B cell (primary cell): ENCODE measurements at regions not wholly inside any gene's neighbourhood (a gene's known extent, or its start where the extent isn't known, plus 50 kb on each side); places are given as distances from the start of the nearest gene placed in this dataset.
A peak's percentile ranks its signal among the peaks of the same experiment; 100 is the strongest.

ENCODE experiments used
- ATAC-seq: fragments of 200-7000 bp; cut with Tn5 transposase; one replicate; pipeline ENCODE4 v1.10.0; 2021; ENCODE audit warnings: low read depth, mild to moderate bottlenecking, moderate number of reproducible peaks, moderate library complexity
- CTCF ChIA-PET: fragments of 350-600 bp; sonication (Branson Sonifier 250); formaldehyde crosslinking; loops from one replicate; lab custom pipeline; 2021; ENCODE audit warnings: antibody characterized with exemption, inconsistent platforms; lab: Charles Lee
- POLR2A ChIA-PET: fragments of 350-600 bp; sonication (Branson Sonifier 250); formaldehyde crosslinking; loops from one replicate; lab custom pipeline; 2021; ENCODE audit warnings: antibody characterized with exemption; lab: Charles Lee
- DNase-seq: peaks from one replicate; pipeline ENCODE4 v3.0.0; 2013
- H2AFZ ChIP-seq: 2 replicates; pipeline ENCODE4 v1.6.1; 2012; ENCODE audit warnings: mild to moderate bottlenecking, low read depth, low read length; ENCODE audit not compliant: insufficient read depth, poor library complexity, severe bottlenecking
- H3K27ac ChIP-seq, 2 donors: 1 replicate in 1 of 2; 2 replicates in 1 of 2; pipeline ENCODE4 v1.5.1; 2012 to 2013; ENCODE audit warnings: low read length in 2 of 2, mild to moderate bottlenecking in 2 of 2, moderate library complexity in 1 of 2
- H3K27me3 ChIP-seq, 4 experiments: fragments of 200-600 bp in 1 of 4; sonication (generic) in 1 of 4; replicated peaks in 1 of 4; 1 replicate in 2 of 4; 2 replicates in 2 of 4; pipeline versions ENCODE4 v1.6.1 to v1.7.0; 2013 to 2016; ENCODE audit warnings: low read length in 3 of 4, mild to moderate bottlenecking in 2 of 4, mixed read lengths in 1 of 4, moderate library complexity in 1 of 4; ENCODE audit not compliant: insufficient read depth in 4 of 4, control insufficient read depth in 3 of 4; ENCODE audit errors: control extremely low read depth in 1 of 4
- H3K36me3 ChIP-seq, 2 experiments: replicated peaks in 1 of 2; 1 replicate in 1 of 2; 2 replicates in 1 of 2; pipeline versions ENCODE4 v1.6.1 to v1.7.1; 2013; ENCODE audit warnings: low read length in 1 of 2; ENCODE audit not compliant: insufficient read depth in 2 of 2, control insufficient read depth in 1 of 2; ENCODE audit errors: control extremely low read depth in 1 of 2, extremely low read depth in 1 of 2
- H3K4me1 ChIP-seq, 2 donors: fragments of 200-600 bp in 1 of 2; sonication (generic) in 1 of 2; 1 replicate in 1 of 2; 2 replicates in 1 of 2; pipeline versions ENCODE4 v1.5.1 to v1.6.1; 2013 to 2017; ENCODE audit warnings: low read length in 2 of 2; ENCODE audit not compliant: control insufficient read depth in 2 of 2, insufficient read depth in 2 of 2
- H3K4me2 ChIP-seq: replicated peaks from 2 replicates; pipeline ENCODE3; 2012; ENCODE audit warnings: mild to moderate bottlenecking, low read depth, low read length; ENCODE audit not compliant: poor library complexity, severe bottlenecking
- H3K4me3 ChIP-seq, 5 experiments: fragments of 200-600 bp in 1 of 5; sonication (generic) in 1 of 5; 1 replicate in 3 of 5; 2 replicates in 2 of 5; pipeline versions ENCODE4 v1.5.1 to v1.7.0; 2011 to 2016; ENCODE audit warnings: low read length in 4 of 5, mild to moderate bottlenecking in 4 of 5, low read depth in 2 of 5, control low read depth in 1 of 5, moderate library complexity in 1 of 5; ENCODE audit not compliant: insufficient read depth in 1 of 5; ENCODE audit errors: control extremely low read depth in 1 of 5, extremely low read depth in 1 of 5
- H3K79me2 ChIP-seq: fragments of 200-600 bp; sonication (generic); one replicate; pipeline ENCODE4 v1.6.0; 2016; ENCODE audit warnings: low read length; ENCODE audit not compliant: control insufficient read depth, insufficient read depth
- H3K9ac ChIP-seq: fragments of 200-600 bp; sonication (generic); 2 replicates; pipeline ENCODE4 v1.6.1; 2017; ENCODE audit warnings: mild to moderate bottlenecking, low read length, moderate library complexity
- H3K9me3 ChIP-seq, 3 donors: one replicate each; pipeline versions ENCODE4 v1.6.1 to v1.7.1; 2013; ENCODE audit warnings: low read length in 2 of 3; ENCODE audit not compliant: control insufficient read depth in 2 of 3, insufficient read depth in 1 of 3; ENCODE audit errors: control extremely low read depth in 1 of 3
- H4K20me1 ChIP-seq: 2 replicates; pipeline ENCODE4 v1.6.0; 2012; ENCODE audit warnings: mild to moderate bottlenecking, low read length; ENCODE audit not compliant: insufficient read depth, control insufficient read depth, poor library complexity, severe bottlenecking
- H3K27ac Mint-ChIP-seq: one replicate; pipeline ENCODE4 v1.8.0; 2021; ENCODE audit warnings: mixed read lengths
- H3K27me3 Mint-ChIP-seq: one replicate; pipeline ENCODE4 v1.8.0; 2021; ENCODE audit warnings: mixed read lengths
- H3K4me1 Mint-ChIP-seq: one replicate; pipeline ENCODE4 v1.8.0; 2021; ENCODE audit warnings: mixed read lengths
- H3K4me3 Mint-ChIP-seq: one replicate; pipeline ENCODE4 v1.8.0; 2021; ENCODE audit warnings: mixed read lengths
- H3K9me3 Mint-ChIP-seq: one replicate; pipeline ENCODE4 v1.8.0; 2022; ENCODE audit warnings: mixed read lengths; ENCODE audit not compliant: insufficient read depth
- EZH2 ChIP-seq: IDR thresholded peaks from 2 replicates; pipeline ENCODE4 v1.6.1; 2012; ENCODE audit warnings: borderline replicate concordance, low read depth, mild to moderate bottlenecking, moderate library complexity, low read length; ENCODE audit not compliant: insufficient read depth, poor library complexity, severe bottlenecking
- WGBS: methylation state at CpG from one replicate; pipeline ENCODE4 v1.1.5; 2013; ENCODE audit warnings: missing lambda C conversion rate; ENCODE audit not compliant: insufficient coverage; 5-methylcytosine and 5-hydroxymethylcytosine counted together
- intact Hi-C: fragments of 100-400 bp; cut with micrococcal nuclease; formaldehyde crosslinking; loops from one replicate; pipeline ENCODE4 v1.10.0; 2022
- TF ChIP-seq, protein P1 (sequence below): fragments of 200-600 bp; IDR thresholded peaks from one replicate; pipeline ENCODE4 v1.8.0; 2022; ENCODE audit warnings: antibody characterized with exemption, mild to moderate bottlenecking

DNA sequence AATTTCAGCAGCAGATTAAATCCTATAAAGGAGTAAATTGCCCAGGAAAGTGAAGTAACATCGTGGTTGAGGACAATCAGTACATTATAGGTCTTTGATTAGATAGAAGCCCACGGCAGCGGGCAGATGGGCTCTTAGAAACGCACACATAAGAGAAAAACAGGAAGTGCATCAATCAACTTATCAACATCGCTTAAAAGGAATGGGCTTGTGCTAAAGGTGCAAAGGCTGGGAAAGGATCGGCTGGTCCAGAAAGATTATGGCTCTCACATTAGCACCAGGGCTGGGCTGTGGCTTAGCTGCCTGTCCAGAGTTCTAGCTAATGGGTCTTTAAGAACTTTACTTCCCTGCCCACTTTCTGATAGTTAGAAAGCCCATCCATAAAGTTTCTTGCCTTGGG lies 292.0 kb upstream of the TNRC6C start:
- Mint-ChIP-seq H3K4me3 (peak overlapping the region; percentile 88), H3K9me3 (peaks cover 7% of the 10 kb centered on the region), H3K27me3 (no peaks in the 10 kb centered on the region), H3K4me1 (peaks cover 26% of the 10 kb centered on the region), H3K27ac (peak overlapping the region; percentile 86)
- H3K27me3 ChIP-seq, result no peaks in the 10 kb centered on the region
- DNase-seq (no peak), ATAC-seq (peak; percentile 28)
- intact Hi-C loops, result no loop called here
- H3K79me2 ChIP-seq, result no peaks in the 10 kb centered on the region
- ChIA-PET CTCF (interaction anchor here (0.7 to 1.0 kb wide), 2 partner anchors 56 to 347 kb away, joined by 4 to 5 read pairs; no protein-coding TSS in a partner anchor), POLR2A (interaction anchor here (0.6 kb wide), 1 partner anchor 292 kb away, joined by 3 read pairs; the partner anchor contains the start of gene TNRC6C)
- H3K9ac ChIP-seq, result peak overlapping the region; percentile 56
- peaks cover 0 to 20% (median 2%) of the 10 kb centered on the region in 3 donors for H3K9me3 ChIP-seq
- peaks cover 17 to 19% of the 10 kb centered on the region in 2 donors for H3K4me1 ChIP-seq
- peak overlapping the region in 3 of 5 experiments; percentile 34 to 57 (median 43) for H3K4me3 ChIP-seq
- no peaks in the 10 kb centered on the region for H4K20me1 ChIP-seq
- WGBS, result 0% methylated on average over 1 of the region's 6 CpGs
- peak overlapping the region; percentile 74 for H3K4me2 ChIP-seq
- no peak for TF ChIP-seq EZH2
- TF ChIP-seq, protein P1, sequence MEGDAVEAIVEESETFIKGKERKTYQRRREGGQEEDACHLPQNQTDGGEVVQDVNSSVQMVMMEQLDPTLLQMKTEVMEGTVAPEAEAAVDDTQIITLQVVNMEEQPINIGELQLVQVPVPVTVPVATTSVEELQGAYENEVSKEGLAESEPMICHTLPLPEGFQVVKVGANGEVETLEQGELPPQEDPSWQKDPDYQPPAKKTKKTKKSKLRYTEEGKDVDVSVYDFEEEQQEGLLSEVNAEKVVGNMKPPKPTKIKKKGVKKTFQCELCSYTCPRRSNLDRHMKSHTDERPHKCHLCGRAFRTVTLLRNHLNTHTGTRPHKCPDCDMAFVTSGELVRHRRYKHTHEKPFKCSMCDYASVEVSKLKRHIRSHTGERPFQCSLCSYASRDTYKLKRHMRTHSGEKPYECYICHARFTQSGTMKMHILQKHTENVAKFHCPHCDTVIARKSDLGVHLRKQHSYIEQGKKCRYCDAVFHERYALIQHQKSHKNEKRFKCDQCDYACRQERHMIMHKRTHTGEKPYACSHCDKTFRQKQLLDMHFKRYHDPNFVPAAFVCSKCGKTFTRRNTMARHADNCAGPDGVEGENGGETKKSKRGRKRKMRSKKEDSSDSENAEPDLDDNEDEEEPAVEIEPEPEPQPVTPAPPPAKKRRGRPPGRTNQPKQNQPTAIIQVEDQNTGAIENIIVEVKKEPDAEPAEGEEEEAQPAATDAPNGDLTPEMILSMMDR, result no peak
- no peaks in the 10 kb centered on the region for H3K36me3 ChIP-seq
- peak overlapping the region in 1 of 2 donors; percentile 33 for H3K27ac ChIP-seq
- peak overlapping the region; percentile 76 for H2AFZ ChIP-seq

DNA sequence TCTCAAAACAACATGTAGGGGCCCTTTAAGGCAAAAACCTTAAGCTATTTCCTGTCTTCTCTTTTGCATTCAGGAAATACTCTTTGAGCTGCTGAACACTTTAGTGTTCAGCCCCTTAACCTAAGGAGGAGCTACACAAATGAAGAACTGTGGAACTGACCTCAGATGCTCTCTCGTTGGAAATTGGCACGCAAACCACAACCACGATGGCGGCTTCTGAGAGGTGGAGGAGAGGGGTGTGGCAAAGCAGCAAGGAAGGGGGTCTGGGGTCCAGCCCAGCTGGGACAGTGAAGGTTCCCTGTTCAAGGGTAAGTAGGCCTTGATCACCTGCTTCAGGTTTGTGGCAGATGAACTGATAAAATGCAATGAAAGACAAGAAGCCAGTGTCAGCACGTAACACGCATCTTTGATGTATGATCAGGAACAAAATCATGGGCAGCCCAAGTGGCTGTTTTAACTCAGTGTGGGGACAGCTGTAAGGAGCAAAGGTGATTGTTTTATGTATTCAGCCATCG lies 291.6 kb upstream of the TNRC6C start:
- POLR2A ChIA-PET, result interaction anchor here (0.5 kb wide), 1 partner anchor 217 kb away, joined by 3 read pairs; no protein-coding TSS in a partner anchor
- Histone ChIP-seq H3K36me3 (no peaks in the 10 kb centered on the region), H3K4me3 (peak overlapping the region; percentile 32 to 57 (median 38)), H3K27me3 (no peaks in the 10 kb centered on the region), H3K4me2 (peak overlapping the region; percentile 74), H3K4me1 (peaks cover 17 to 19% of the 10 kb centered on the region in 2 donors), H3K9me3 (peaks cover 0 to 20% (median 2%) of the 10 kb centered on the region in 3 donors), H3K27ac (peak overlapping the region in 1 of 2 donors; percentile 33), H3K79me2 (no peaks in the 10 kb centered on the region), H2AFZ (peak overlapping the region; percentile 76), H4K20me1 (no peaks in the 10 kb centered on the region), H3K9ac (peak overlapping the region; percentile 56)
- intact Hi-C loops, result no loop called here
- peaks cover 26% of the 10 kb centered on the region for H3K4me1 Mint-ChIP-seq
- peak overlapping the region; percentile 86 for H3K27ac Mint-ChIP-seq
- H3K27me3 Mint-ChIP-seq, result no peaks in the 10 kb centered on the region
- WGBS, result 4% methylated on average over 5 of the region's 7 CpGs
- DNase-seq (peak; percentile 69), ATAC-seq (peak; percentile 87)
- peak overlapping the region; percentile 88 for H3K4me3 Mint-ChIP-seq
- H3K9me3 Mint-ChIP-seq, result peaks cover 7% of the 10 kb centered on the region
- TF ChIP-seq EZH2, result no peak
- TF ChIP-seq, protein P1, result no peak
- CTCF ChIA-PET, result interaction anchor here (0.5 to 1.7 kb wide), 4 partner anchors 56 to 756 kb away, joined by 3 to 5 read pairs (median 4); no protein-coding TSS in a partner anchor
